ENCODE measurements at regions not wholly inside any gene's neighbourhood (a gene's known extent, or its start where the extent isn't known, plus 50 kb on each side); places are given as distances from the start of the nearest gene placed in this dataset.

DNA sequence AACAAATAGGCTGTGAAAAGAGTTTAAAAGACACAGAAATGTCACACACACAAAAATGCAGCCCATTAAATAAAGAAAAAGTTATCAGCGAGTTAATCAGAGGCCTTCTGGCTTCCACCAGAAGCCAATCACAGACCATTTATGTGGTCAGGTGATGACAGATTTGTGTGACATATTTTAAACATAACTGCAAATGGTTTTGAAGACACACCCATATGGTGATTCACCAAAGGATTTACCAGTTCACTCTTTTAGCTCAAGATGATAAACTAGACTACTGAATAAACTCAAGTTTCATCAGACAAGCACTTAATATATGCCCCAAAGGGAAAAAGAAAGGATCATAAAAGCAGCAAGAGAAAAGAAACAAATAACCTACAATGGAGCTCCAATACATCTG lies 181.2 kb downstream of the SPANXN4 start:
- DNase-seq (ENCODE audit: low spot score) = no peak

DNA sequence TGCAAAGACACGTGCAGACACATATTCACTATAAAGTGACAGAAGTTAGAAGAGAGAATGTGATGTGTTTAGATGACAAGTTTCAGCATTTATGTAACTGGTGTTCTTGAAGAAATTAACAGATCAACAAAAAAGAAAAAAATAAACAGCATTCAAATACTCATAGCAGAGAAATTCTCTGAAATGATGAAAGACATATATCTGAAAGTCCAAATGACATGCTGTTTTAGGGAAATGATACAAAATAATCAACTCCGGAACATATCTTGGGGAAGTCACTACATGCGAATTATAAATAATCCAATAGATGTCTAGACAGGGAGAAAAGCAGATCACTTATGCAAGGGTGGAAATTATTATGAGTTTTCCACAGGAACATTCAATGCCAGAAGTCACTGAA lies 146.0 kb downstream of the SPANXN4 start:
- DNase-seq (ENCODE audit: low spot score) = no peak

DNA sequence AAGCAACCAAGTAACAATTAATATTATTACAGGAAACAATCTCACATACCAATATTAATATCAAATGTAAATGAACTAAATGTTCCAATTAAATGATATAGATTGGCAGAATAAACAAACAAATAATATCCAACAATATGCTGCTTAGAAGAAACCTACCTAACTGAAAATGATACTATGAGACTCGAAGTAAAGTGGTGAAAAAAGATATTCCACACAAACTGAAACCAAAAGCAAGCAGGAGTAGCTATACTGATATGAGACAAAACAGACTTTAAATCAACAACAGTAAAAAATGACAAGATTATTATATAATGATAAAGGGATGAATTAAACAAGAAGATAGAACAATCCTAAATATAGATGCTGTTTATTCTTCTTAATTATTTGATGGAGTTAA lies 140.1 kb downstream of the SPANXN4 start:
- no peak for DNase-seq (ENCODE audit: low spot score)

DNA sequence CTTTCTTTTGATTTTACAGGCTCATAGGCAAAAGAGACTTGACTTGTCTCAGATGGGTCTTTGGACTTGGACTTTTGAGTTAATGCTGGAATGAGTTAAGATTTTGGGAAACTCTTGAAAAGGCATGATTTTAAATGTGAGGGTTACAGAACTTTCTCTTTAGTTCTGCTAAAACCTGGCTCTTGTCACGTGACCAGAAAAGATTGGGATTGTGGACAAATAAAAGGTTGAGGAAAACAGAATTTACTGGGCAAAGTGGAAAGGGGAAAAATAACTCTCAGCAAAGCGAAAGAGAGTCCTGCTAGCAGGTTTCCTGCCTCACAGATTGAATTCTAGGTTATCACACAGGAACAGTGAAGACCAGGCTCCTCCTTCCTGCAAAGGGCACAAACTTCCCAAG lies 114.0 kb downstream of the SPANXN4 start:
- DNase-seq (ENCODE audit: low spot score) = no peak

GRCh38 chrX:143121477-143121876 lies 95.7 kb downstream of the SPANXN4 start:
- no peak for DNase-seq (ENCODE audit: low spot score)

- no peak for DNase-seq (ENCODE audit: low spot score)
These were observed 89.7 kb downstream of the SPANXN4 start for GRCh38 chrX:143115466-143115865.

- no peak for DNase-seq (ENCODE audit: low spot score)
These were observed 70.1 kb downstream of the SPANXN4 start for GRCh38 chrX:143095816-143096215.

GRCh38 chrX:143095321-143095720 lies 69.6 kb downstream of the SPANXN4 start:
- no peak for DNase-seq (ENCODE audit: low spot score)

GRCh38 chrX:143094417-143095023 lies 68.8 kb downstream of the SPANXN4 start:
- no peak for DNase-seq (ENCODE audit: low spot score)
